H9 (cell line): ENCODE measurements at regions not wholly inside any gene's neighbourhood (a gene's known extent, or its start where the extent isn't known, plus 50 kb on each side); places are given as distances from the start of the nearest gene placed in this dataset.

Experiments
- DNase-seq: peaks from one replicate; pipeline ENCODE4 v3.0.0-alpha.2; 2017
- H2AFZ ChIP-seq: one replicate; pipeline ENCODE4 v1.6.1; 2013; ENCODE audit warnings: mild to moderate bottlenecking, low read length, control low read depth, moderate library complexity
- H2AK5ac ChIP-seq: 2 replicates; pipeline ENCODE4 v1.6.1; 2013; ENCODE audit warnings: low read length, control low read depth, mixed read lengths; ENCODE audit not compliant: insufficient read length
- H2BK120ac ChIP-seq: one replicate; pipeline ENCODE4 v1.6.1; 2013; ENCODE audit warnings: low read depth, mild to moderate bottlenecking, low read length, control low read depth, inconsistent platforms; ENCODE audit not compliant: poor library complexity, severe bottlenecking
- H2BK12ac ChIP-seq: 2 replicates; pipeline ENCODE4 v1.6.1; 2013; ENCODE audit warnings: low read length, control low read depth, mixed read lengths, low read depth; ENCODE audit not compliant: insufficient read length
- H2BK15ac ChIP-seq: 2 replicates; pipeline ENCODE4 v1.6.1; 2013; ENCODE audit warnings: low read depth, low read length, control low read depth
- H2BK20ac ChIP-seq: one replicate; pipeline ENCODE4 v1.6.1; 2013; ENCODE audit warnings: low read depth, mild to moderate bottlenecking, low read length, control low read depth, inconsistent platforms; ENCODE audit not compliant: poor library complexity, severe bottlenecking
- H2BK5ac ChIP-seq: 2 replicates; pipeline ENCODE4 v1.6.1; 2013; ENCODE audit warnings: low read length, control low read depth, mixed read lengths; ENCODE audit not compliant: insufficient read length
- H3K14ac ChIP-seq: 2 replicates; pipeline ENCODE4 v1.6.1; 2013; ENCODE audit warnings: low read length, control low read depth; ENCODE audit not compliant: insufficient read depth
- H3K18ac ChIP-seq: 2 replicates; pipeline ENCODE4 v1.6.1; 2013; ENCODE audit warnings: low read depth, mild to moderate bottlenecking, mixed read lengths, low read length, control low read depth; ENCODE audit not compliant: insufficient read length
- H3K23ac ChIP-seq: 2 replicates; pipeline ENCODE4 v1.6.1; 2013; ENCODE audit warnings: low read length, control low read depth, mixed read lengths, low read depth; ENCODE audit not compliant: insufficient read length
- H3K23me2 ChIP-seq: 2 replicates; pipeline ENCODE4 v1.6.1; 2013; ENCODE audit warnings: low read depth, mild to moderate bottlenecking, mixed read lengths, low read length, control low read depth; ENCODE audit not compliant: insufficient read length, poor library complexity, severe bottlenecking
- H3K27ac ChIP-seq: 2 replicates; pipeline ENCODE4 v1.5.1; 2013; ENCODE audit warnings: low read length, control low read depth, mixed read lengths, low read depth; ENCODE audit not compliant: insufficient read length
- H3K27me3 ChIP-seq: 2 replicates; pipeline ENCODE4 v1.6.1; 2013; ENCODE audit warnings: low read length, control low read depth, inconsistent platforms; ENCODE audit not compliant: insufficient read depth
- H3K4ac ChIP-seq: 2 replicates; pipeline ENCODE4 v1.6.1; 2013; ENCODE audit warnings: low read depth, mild to moderate bottlenecking, control low read depth, inconsistent platforms, low read length, moderate library complexity
- H3K4me1 ChIP-seq: 2 replicates; pipeline ENCODE4 v1.6.1; 2013; ENCODE audit warnings: low read length, control low read depth, inconsistent platforms; ENCODE audit not compliant: insufficient read depth
- H3K4me2 ChIP-seq: 2 replicates; pipeline ENCODE4 v1.6.1; 2013; ENCODE audit warnings: low read length, control low read depth, mixed read lengths; ENCODE audit not compliant: insufficient read length, insufficient read depth
- H3K56ac ChIP-seq: 2 replicates; pipeline ENCODE4 v1.6.1; 2013; ENCODE audit warnings: low read depth, mild to moderate bottlenecking, mixed read lengths, low read length, control low read depth; ENCODE audit not compliant: insufficient read length
- H3K79me1 ChIP-seq: 2 replicates; pipeline ENCODE4 v1.6.1; 2013; ENCODE audit warnings: low read depth, mild to moderate bottlenecking, moderate library complexity, low read length, control low read depth, inconsistent platforms; ENCODE audit not compliant: insufficient read depth, poor library complexity, severe bottlenecking
- H3K79me2 ChIP-seq: 2 replicates; pipeline ENCODE4 v1.6.1; 2013; ENCODE audit warnings: low read length, control low read depth, inconsistent platforms; ENCODE audit not compliant: insufficient read depth
- H3K9ac ChIP-seq: 2 replicates; pipeline ENCODE4 v1.6.1; 2013; ENCODE audit warnings: low read length, control low read depth, mixed read lengths; ENCODE audit not compliant: insufficient read length; ENCODE audit errors: extremely low read depth
- H3K9me3 ChIP-seq: one replicate; pipeline ENCODE4 v1.6.1; 2013; ENCODE audit warnings: low read depth, low read length, inconsistent platforms; ENCODE audit not compliant: control insufficient read depth
- H3T11ph ChIP-seq: one replicate; pipeline ENCODE4 v1.6.1; 2013; ENCODE audit warnings: mild to moderate bottlenecking, low read length, control low read depth, inconsistent platforms
- H4K20me1 ChIP-seq: one replicate; pipeline ENCODE4 v1.6.1; 2013; ENCODE audit not compliant: control insufficient read depth, insufficient read length, insufficient read depth
- H4K5ac ChIP-seq: 2 replicates; pipeline ENCODE4 v1.6.1; 2013; ENCODE audit warnings: low read depth, mild to moderate bottlenecking, mixed read lengths, low read length, control low read depth; ENCODE audit not compliant: insufficient read length
- H4K8ac ChIP-seq: replicated peaks from 2 replicates; pipeline ENCODE4 v1.6.1; 2013; ENCODE audit warnings: low read length, control low read depth, mixed read lengths, low read depth; ENCODE audit not compliant: insufficient read length
- H4K91ac ChIP-seq: 2 replicates; pipeline ENCODE4 v1.6.1; 2013; ENCODE audit warnings: low read depth, mild to moderate bottlenecking, moderate library complexity, mixed read lengths, low read length, control low read depth; ENCODE audit not compliant: insufficient read length
- H3K27ac Mint-ChIP-seq, 3 experiments: 2 replicates in 2 of 3; 3 replicates in 1 of 3; pipeline ENCODE4 v1.8.0; 2020 to 2021; ENCODE audit warnings: mixed read lengths in 3 of 3, mild to moderate bottlenecking in 1 of 3, moderate library complexity in 1 of 3
- H3K27me3 Mint-ChIP-seq: 2 replicates; pipeline ENCODE4 v1.8.0; 2021; ENCODE audit warnings: low read depth, mild to moderate bottlenecking, moderate library complexity, mixed read lengths
- H3K36me3 Mint-ChIP-seq, 3 experiments: 2 replicates in 2 of 3; 3 replicates in 1 of 3; pipeline ENCODE4 v1.8.0; 2020 to 2021; ENCODE audit warnings: low read depth in 3 of 3, mixed read lengths in 3 of 3; ENCODE audit not compliant: insufficient read depth in 1 of 3
- H3K4me1 Mint-ChIP-seq, 2 experiments: 2 replicates each; pipeline ENCODE4 v1.8.0; 2020; ENCODE audit warnings: mixed read lengths in 2 of 2
- H3K4me3 Mint-ChIP-seq, 2 experiments: 2 replicates in 1 of 2; 3 replicates in 1 of 2; pipeline ENCODE4 v1.8.0; 2020 to 2021; ENCODE audit warnings: mild to moderate bottlenecking in 2 of 2, mixed read lengths in 2 of 2, moderate library complexity in 1 of 2
- H3K9me3 Mint-ChIP-seq, 2 experiments: 2 replicates in 1 of 2; 3 replicates in 1 of 2; pipeline ENCODE4 v1.8.0; 2020; ENCODE audit warnings: mild to moderate bottlenecking in 2 of 2, mixed read lengths in 2 of 2, moderate library complexity in 1 of 2
- CTCF ChIP-seq: fragments of 200-600 bp; sonication (generic); conservative IDR thresholded peaks from 3 replicates; pipeline ENCODE4 v1.8.0; 2021; ENCODE audit warnings: antibody characterized with exemption, mild to moderate bottlenecking
- WGBS: extraction: QIAGEN DNeasy Blood & Tissue Kit; methylation state at CpG from one replicate; pipeline ENCODE4 v1.1.7; 2013; ENCODE audit warnings: missing lambda C conversion rate, low lambda C conversion rate, mixed read lengths; ENCODE audit not compliant: insufficient read length; ENCODE audit errors: extremely low coverage; 5-methylcytosine and 5-hydroxymethylcytosine counted together

- Histone ChIP-seq H3K56ac (no peak overlapping the region), H3K18ac (no peak overlapping the region), H3K4ac (no peak overlapping the region), H3K14ac (no peak overlapping the region), H2AFZ (no peak overlapping the region), H3K9me3 (no peaks in the 10 kb centered on the region), H3K27me3 (no peaks in the 10 kb centered on the region), H2AK5ac (no peak overlapping the region), H3K79me1 (no peaks in the 10 kb centered on the region), H3K23ac (no peak overlapping the region), H3K27ac (no peak overlapping the region), H4K91ac (no peak overlapping the region), H2BK120ac (no peak overlapping the region), H3K79me2 (no peaks in the 10 kb centered on the region), H3K9ac (no peak overlapping the region), H3K23me2 (no peaks in the 10 kb centered on the region), H2BK12ac (no peak overlapping the region), H4K20me1 (no peaks in the 10 kb centered on the region), H4K8ac (no peak overlapping the region), H3K4me1 (no peaks in the 10 kb centered on the region), H4K5ac (no peak overlapping the region), H3K4me2 (no peak overlapping the region), H2BK5ac (no peak overlapping the region), H2BK15ac (no peak overlapping the region), H2BK20ac (no peak overlapping the region), H3T11ph (no peak overlapping the region)
- H3K4me1 Mint-ChIP-seq = no peaks in the 10 kb centered on the region
- no peak for TF ChIP-seq CTCF
- no peaks in the 10 kb centered on the region for H3K36me3 Mint-ChIP-seq
- H3K27me3 Mint-ChIP-seq = peaks cover 1% of the 10 kb centered on the region; the same call in 1 of the 2 replicates
- WGBS = no CpG with 5 or more reads among the region's 2 CpGs
- H3K4me3 Mint-ChIP-seq = no peak overlapping the region
- DNase-seq = no peak
- H3K9me3 Mint-ChIP-seq = no peaks in the 10 kb centered on the region
- H3K27ac Mint-ChIP-seq = no peak overlapping the region
Observed at GRCh38 chr3:27789420-27789819, 67.3 kb upstream of the EOMES start.
